Kasumi-1 (cell line): ENCODE measurements at regions not wholly inside any gene's neighbourhood (a gene's known extent, or its start where the extent isn't known, plus 50 kb on each side); places are given as distances from the start of the nearest gene placed in this dataset.
"Not testable (repeated sequence)": the region's sequence is repeated elsewhere in the genome, so short reads cannot be mapped to it uniquely, and the experiment has no call there.

Experiments used
- DNase-seq, 2 experiments: peaks; one replicate each; lab custom pipeline; 2025; lab: John Stamatoyannopoulos, UW

- DNase-seq: no peak
These were observed 113.9 kb upstream of the IMMP2L start for GRCh38 chr7:111676167-111676566.

- no peak for DNase-seq
These were observed 110.6 kb upstream of the IMMP2L start for GRCh38 chr7:111672901-111673300.

GRCh38 chr7:111671927-111672326 is 109.6 kb upstream of the IMMP2L start:
- DNase-seq: no peak

- no peak for DNase-seq
These were observed 106.4 kb upstream of the IMMP2L start for GRCh38 chr7:111668711-111669110.

- no peak for DNase-seq
These were observed 105.2 kb upstream of the IMMP2L start for GRCh38 chr7:111667488-111667887.

- no peak for DNase-seq
These were observed 104.0 kb upstream of the IMMP2L start for GRCh38 chr7:111666260-111666659.

GRCh38 chr7:111663771-111664170 is 101.5 kb upstream of the IMMP2L start:
- DNase-seq: no peak

GRCh38 chr7:111662386-111662785 is 100.1 kb upstream of the IMMP2L start:
- no peak for DNase-seq

GRCh38 chr7:111660478-111660877 is 98.2 kb upstream of the IMMP2L start:
- peak; percentile 11 to 17 for DNase-seq

- DNase-seq: no peak
These were observed 96.3 kb upstream of the IMMP2L start for GRCh38 chr7:111658546-111658945.

GRCh38 chr7:111657018-111657417 is 94.7 kb upstream of the IMMP2L start:
- DNase-seq: no peak

- no peak for DNase-seq
These were observed 92.1 kb upstream of the IMMP2L start for GRCh38 chr7:111654343-111654742.

GRCh38 chr7:111653846-111654245 is 91.6 kb upstream of the IMMP2L start:
- no peak for DNase-seq

GRCh38 chr7:111650456-111650999 is 88.2 kb upstream of the IMMP2L start:
- DNase-seq: no peak

- no peak for DNase-seq
These were observed 85.6 kb upstream of the IMMP2L start for GRCh38 chr7:111647881-111648280.

GRCh38 chr7:111644595-111644994 is 82.3 kb upstream of the IMMP2L start:
- not testable (repeated sequence) for DNase-seq

GRCh38 chr7:111642373-111642772 is 80.1 kb upstream of the IMMP2L start:
- DNase-seq: no peak

- DNase-seq: no peak
These were observed 78.1 kb upstream of the IMMP2L start for GRCh38 chr7:111640416-111640815.

GRCh38 chr7:111639934-111640333 is 77.6 kb upstream of the IMMP2L start:
- no peak for DNase-seq

- DNase-seq: no peak
These were observed 75.8 kb upstream of the IMMP2L start for GRCh38 chr7:111638078-111638477.

GRCh38 chr7:111633878-111634277 is 71.6 kb upstream of the IMMP2L start:
- peak; percentile 57 to 77 for DNase-seq

GRCh38 chr7:111630862-111631261 is 68.6 kb upstream of the IMMP2L start:
- no peak for DNase-seq

GRCh38 chr7:111622084-111622483 is 59.8 kb upstream of the IMMP2L start:
- DNase-seq: no peak
